ENCODE measurements at regions not wholly inside any gene's neighbourhood (a gene's known extent, or its start where the extent isn't known, plus 50 kb on each side); places are given as distances from the start of the nearest gene placed in this dataset.

DNA sequence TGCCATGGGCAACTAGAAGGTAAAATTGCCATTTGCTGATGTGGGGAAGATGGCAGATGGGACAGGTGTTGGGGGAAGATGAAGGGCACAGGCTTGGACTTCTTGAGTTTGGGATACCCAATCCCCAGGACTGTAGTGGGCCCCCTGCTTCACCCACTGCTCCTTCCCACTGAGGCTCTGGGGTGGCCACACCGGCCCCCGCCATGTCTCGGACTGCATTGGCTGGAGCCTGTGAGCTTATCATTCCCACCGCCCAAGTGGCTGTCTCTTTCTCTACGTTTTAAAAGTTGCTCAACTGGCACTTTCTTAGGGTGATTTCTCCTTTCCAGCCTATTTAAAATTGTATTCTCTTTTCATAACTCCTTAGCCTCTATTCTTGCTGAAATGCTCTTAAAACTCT lies 730.0 kb upstream of the ADAMTS16 start:
- Histone ChIP-seq H3K9me1 (replicated peaks; ENCODE audit: control insufficient read depth, extremely low read depth, insufficient read depth, low read length) (no peaks in the 10 kb centered on the region), H3K9ac (replicated peaks; ENCODE audit: extremely low read depth, insufficient read depth, low read length) (no peak overlapping the region), H3K27me3 (ENCODE audit: control insufficient read depth in 2 of 2, insufficient read depth in 2 of 2, low read length in 2 of 2) (no peaks in the 10 kb centered on the region), H3K79me2 (ENCODE audit: control insufficient read depth, insufficient read depth, low read length) (no peaks in the 10 kb centered on the region), H4K20me1 (replicated peaks; ENCODE audit: control insufficient read depth, extremely low read depth, insufficient read depth, low read length) (no peaks in the 10 kb centered on the region), H3K27ac (ENCODE audit: insufficient read depth, low read depth, low read length) (no peak overlapping the region), H3K36me3 (ENCODE audit: control insufficient read depth in 2 of 2, extremely low read depth in 1 of 2, insufficient read depth in 2 of 2, low read length in 2 of 2) (no peaks in the 10 kb centered on the region), H2AFZ (ENCODE audit: low read depth, low read length) (no peak overlapping the region), H3K9me3 (replicated peaks; ENCODE audit: control insufficient read depth, insufficient read depth, low read length) (peaks cover 15% of the 10 kb centered on the region), H3K4me3 (replicated peaks in 1 of 3; ENCODE audit: insufficient read depth in 1 of 3, low read depth in 1 of 3, low read length in 3 of 3) (no peak overlapping the region), H3K4me2 (ENCODE audit: insufficient read depth, low read length) (no peak overlapping the region), H3K4me1 (ENCODE audit: control insufficient read depth, extremely low read depth, insufficient read depth, low read length) (no peaks in the 10 kb centered on the region)
- intact Hi-C loops (cut with micrococcal nuclease) (no loop called here), dilution Hi-C loops (cut with MboI; ENCODE audit: extremely low pct_ligation_motif_present, low sequenced_read_pairs) (no loop called here)
- FAIRE-seq (no peak), DNase-seq (ENCODE audit: low read depth, low spot score) (no peak)
- ChIA-PET POLR2A (no interaction called here), CTCF (no interaction called here)
- BruUV-seq (replicated peaks) = no TSS peak
- TF ChIP-seq MYC (IDR thresholded peaks at IDR 0.05; ENCODE audit: low read depth, low read length) (no peak), POLR2AphosphoS5 (IDR thresholded peaks at IDR 0.05; ENCODE audit: insufficient read depth, low read depth, low read length) (no peak), EZH2 (IDR thresholded peaks at IDR 0.05; ENCODE audit: borderline replicate concordance, low read depth, low read length, severe bottlenecking) (no peak), GATA2 (IDR thresholded peaks at IDR 0.05; ENCODE audit: insufficient read depth, insufficient read length, low read depth, low read length) (no peak), POLR2A (IDR thresholded peaks at IDR 0.05; ENCODE audit: low read depth, low read length) (no peak), JUN (IDR thresholded peaks at IDR 0.05; ENCODE audit: borderline replicate concordance, insufficient read depth, insufficient read length, low read depth) (no peak), FOS (IDR thresholded peaks at IDR 0.05; ENCODE audit: borderline replicate concordance, insufficient read depth, low read length) (no peak)
- TF ChIP-seq, protein P1, sequence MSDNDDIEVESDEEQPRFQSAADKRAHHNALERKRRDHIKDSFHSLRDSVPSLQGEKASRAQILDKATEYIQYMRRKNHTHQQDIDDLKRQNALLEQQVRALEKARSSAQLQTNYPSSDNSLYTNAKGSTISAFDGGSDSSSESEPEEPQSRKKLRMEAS (IDR thresholded peaks at IDR 0.05; ENCODE audit: insufficient read depth, insufficient read length) = no peak
- TF ChIP-seq, protein P2, sequence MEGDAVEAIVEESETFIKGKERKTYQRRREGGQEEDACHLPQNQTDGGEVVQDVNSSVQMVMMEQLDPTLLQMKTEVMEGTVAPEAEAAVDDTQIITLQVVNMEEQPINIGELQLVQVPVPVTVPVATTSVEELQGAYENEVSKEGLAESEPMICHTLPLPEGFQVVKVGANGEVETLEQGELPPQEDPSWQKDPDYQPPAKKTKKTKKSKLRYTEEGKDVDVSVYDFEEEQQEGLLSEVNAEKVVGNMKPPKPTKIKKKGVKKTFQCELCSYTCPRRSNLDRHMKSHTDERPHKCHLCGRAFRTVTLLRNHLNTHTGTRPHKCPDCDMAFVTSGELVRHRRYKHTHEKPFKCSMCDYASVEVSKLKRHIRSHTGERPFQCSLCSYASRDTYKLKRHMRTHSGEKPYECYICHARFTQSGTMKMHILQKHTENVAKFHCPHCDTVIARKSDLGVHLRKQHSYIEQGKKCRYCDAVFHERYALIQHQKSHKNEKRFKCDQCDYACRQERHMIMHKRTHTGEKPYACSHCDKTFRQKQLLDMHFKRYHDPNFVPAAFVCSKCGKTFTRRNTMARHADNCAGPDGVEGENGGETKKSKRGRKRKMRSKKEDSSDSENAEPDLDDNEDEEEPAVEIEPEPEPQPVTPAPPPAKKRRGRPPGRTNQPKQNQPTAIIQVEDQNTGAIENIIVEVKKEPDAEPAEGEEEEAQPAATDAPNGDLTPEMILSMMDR (IDR thresholded peaks at IDR 0.05; ENCODE audit: extremely low read depth in 1 of 2, insufficient read depth in 1 of 2, low read depth in 1 of 2, low read length in 2 of 2) = no peak
